GM21619 (cell line): ENCODE measurements at regions not wholly inside any gene's neighbourhood (a gene's known extent, or its start where the extent isn't known, plus 50 kb on each side); places are given as distances from the start of the nearest gene placed in this dataset.

ENCODE experiments used
- ATAC-seq: cut with Tn5 transposase; IDR thresholded peaks from one replicate; pipeline ENCODE4 v1.9.1; 2021; ENCODE audit not compliant: unreplicated experiment

DNA sequence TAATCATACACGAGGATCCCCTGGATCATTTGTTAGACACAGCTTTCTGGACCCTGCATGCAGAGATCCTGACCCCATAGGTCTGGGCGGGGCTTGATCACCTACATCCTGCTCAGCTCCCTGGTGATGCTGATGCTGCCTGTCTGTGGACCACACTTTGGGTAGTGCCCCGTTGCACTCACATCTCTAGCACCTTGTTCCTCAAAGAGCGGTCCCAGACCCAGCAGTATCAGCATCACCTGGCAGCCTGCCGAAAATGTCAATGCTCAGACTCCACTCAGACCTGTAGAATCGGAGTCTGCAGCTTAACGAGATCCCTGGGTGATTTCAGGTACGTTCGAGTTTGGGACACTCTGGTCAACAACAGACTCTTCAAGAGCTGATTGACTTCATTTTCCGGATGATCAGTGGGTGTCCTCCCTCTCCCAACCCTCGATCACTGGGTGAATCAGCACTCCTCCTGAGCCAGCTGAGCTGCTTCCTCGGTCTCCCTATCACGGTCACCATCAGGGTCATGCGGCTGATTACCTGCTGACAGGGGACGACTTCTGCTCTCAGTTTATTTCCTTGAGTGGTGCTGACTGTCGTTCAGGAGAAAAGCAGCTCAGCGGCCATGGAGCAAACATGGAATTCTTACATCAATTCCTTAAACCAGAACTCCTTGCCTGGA, 150.6 kb upstream of the RAB12 start:
- no peak for ATAC-seq

DNA sequence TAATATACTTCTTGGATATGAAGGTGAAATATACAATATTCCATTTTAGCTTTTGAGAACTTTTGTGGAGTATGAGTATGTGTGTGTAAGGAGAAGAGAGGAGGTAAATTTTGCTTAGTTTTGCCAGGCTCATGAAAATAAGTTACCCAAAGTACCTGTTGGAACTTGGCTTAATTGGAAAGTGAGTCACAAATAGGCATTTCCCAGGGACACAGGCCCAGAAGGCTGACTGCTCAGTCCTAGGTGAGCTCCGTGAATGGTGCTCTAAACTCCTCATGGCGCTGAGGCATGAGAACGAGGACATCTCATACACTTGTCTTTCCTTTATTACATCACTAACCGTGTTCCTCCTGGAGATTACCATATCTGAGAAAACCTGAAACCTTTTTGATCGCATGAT, 148.5 kb upstream of the RAB12 start:
- ATAC-seq: no peak

GRCh38 chr18:8461544-8461943, 147.7 kb upstream of the RAB12 start:
- ATAC-seq: no peak

- no peak for ATAC-seq
Observed at GRCh38 chr18:8462651-8463185, 146.5 kb upstream of the RAB12 start.

DNA sequence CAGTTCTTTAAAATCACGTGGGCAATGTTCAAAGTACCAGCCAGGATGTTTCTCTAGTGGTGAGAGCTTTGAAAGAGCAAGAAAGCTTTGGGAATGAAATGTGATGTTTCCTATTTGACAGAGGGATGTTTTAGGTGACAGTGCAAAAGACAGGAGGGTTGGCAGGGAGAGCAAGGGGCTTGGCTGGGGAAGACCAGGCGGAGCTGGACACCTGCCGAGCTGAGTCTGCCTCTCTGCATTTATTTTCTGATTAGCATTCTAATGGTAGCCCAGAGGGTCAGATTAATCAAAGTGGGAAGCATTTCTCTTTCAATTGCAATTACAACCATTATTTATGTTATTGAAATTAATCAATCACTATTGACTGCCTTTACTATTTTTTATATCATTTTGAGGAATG, 145.4 kb upstream of the RAB12 start:
- no peak for ATAC-seq

DNA sequence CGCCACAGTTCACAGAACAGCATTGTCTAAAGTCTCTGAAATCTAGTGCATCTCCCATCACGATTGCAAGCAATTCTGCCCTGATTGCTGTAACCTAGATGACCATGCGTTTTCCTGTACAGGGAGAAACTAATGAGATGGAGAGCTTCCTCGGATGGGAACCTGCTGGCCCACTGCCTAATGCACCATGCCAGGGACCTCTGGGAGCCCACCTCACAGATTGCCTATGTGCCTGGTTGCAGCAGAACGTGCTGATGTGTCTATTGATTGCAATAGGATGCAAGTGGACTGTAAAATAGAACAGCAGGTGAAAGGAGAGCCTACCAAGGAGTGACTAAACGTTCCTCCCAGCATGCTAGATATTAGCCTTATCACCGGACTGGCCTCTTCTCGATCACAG, 141.0 kb upstream of the RAB12 start:
- ATAC-seq: no peak

GRCh38 chr18:8468921-8469335, 140.3 kb upstream of the RAB12 start:
- ATAC-seq: no peak

DNA sequence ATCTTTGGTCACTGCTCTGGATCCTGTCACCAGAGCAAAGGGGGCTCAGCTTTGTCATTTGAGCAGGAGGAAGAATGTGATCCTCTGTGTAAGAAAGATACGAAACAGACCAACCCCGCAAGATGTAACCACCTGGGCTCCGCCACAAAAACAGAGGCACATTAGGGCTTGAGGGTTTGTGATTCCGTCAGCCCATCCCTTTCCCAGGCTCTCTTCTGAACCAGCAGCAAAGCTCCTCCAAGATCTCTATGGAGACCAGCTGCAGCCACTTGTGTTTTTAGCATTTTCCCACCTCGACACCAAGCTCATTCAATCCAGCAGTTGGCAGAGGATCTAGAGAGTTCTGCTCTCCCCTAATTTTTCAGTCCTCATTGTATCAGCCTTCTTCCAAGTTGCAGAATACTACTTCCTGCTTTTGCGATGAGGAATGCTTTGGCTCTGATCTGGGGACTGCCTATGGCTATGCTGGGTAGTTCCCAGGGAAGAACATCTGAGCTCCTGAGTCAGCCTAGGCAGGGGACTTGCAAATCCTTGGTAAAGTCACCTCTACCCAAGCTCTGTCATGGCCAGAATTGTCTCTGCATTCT, 139.6 kb upstream of the RAB12 start:
- no peak for ATAC-seq

DNA sequence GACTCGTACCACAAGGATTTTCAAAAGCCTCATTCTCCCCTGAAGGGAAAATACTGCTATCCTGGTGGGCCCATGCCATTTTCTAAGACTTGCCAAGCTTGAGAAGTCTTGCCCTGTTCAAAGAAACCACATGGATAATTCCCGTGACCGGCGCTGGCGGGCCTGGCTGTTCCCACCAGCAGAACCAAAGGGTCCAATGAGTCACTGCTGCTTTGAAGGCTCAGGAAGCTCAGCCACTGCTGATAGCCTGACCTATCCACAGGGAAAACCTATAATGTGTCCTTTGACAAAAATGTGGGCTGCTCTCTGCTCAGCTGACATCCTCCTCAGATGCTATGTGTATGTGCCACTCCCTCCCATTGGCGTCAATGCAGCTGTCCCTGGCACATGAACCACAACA, 137.9 kb upstream of the RAB12 start:
- no peak for ATAC-seq

GRCh38 chr18:8474661-8475060, 134.6 kb upstream of the RAB12 start:
- ATAC-seq: no peak

- no peak for ATAC-seq
Observed at GRCh38 chr18:8477615-8478014, 131.6 kb upstream of the RAB12 start.

- peak; percentile 77 for ATAC-seq
Observed at GRCh38 chr18:8478166-8478967, 130.9 kb upstream of the RAB12 start.

DNA sequence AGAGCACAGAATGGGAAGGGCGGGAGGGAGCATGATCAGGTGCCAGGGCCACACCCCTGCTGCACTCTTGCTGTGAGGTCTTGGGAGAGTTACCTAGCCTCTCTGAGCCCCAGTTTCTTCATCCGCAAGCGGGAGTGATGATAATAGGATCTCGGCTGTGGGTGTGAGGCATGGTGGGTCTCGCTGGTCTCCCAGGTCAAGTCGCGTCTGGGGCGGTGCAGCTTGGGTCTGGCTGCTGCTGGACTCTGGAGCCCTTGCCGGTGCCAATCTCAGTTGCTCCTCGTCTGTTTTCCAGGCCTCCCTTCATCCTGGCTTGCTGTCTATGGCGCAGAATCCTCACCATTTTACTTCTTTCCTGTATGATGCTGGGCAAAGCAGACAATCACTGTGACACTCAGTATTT, 130.3 kb upstream of the RAB12 start:
- no peak for ATAC-seq

DNA sequence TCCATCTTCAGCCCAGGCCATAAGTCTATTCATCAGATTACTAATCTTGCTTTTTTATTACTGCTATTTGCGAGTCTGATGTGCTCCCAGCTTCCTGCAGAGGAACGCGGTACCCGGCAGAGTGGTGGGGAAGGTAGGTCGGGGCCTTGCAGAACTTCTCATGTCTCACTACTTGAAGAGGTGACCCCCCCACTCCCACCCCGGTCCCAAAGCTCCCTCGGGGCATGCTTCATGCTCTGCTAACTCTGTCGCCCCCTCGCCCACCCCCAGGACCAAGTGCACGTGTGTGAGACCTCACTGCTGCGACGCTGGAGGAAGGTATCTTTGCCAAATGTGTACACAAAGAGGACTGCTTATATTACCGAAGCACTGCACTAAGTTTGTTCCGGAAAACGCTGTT, 129.4 kb upstream of the RAB12 start:
- no peak for ATAC-seq

GRCh38 chr18:8480506-8481328, 128.5 kb upstream of the RAB12 start:
- ATAC-seq: no peak

- ATAC-seq: no peak
Observed at GRCh38 chr18:8484951-8485350, 124.3 kb upstream of the RAB12 start.

DNA sequence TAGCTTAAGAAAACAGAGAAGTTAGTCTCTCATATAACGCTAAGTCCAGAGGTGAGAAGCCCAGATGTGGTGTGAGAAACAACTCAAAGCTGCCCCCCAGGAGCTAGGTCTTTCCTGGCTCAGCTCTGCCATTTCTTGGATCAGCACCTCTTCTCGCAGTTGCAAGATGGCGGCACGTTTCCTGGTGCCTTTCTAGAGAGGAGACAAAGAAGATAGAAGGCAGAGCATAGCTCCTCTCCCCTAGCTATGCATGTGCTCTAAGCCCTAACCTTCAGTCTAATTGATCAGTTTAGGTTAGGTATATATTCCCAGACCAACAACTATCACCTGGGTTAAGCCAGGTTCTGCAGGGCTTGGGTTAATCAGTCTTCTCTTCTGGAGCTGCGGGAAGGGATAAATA, 119.5 kb upstream of the RAB12 start:
- no peak for ATAC-seq

- ATAC-seq: no peak
Observed at GRCh38 chr18:8491516-8491915, 117.7 kb upstream of the RAB12 start.

DNA sequence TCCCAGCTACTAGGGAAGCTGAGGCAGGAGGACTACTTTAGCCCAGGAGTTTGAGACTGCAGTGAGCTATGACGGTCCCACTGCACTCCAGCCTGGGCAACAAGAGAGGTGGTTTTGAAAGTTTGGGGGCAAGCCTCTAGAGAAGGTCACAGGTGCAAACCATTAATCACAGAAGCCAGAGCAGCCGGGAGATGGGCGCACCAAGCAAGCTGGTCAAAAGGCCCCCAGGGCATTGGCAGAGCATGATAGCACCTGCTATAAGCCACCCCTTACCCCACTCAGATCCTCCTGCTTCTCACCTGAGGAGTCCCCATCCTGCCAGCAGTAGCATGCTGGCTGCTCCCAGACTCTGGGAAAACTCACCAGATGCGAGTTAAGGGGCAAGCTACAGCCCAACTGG, 116.1 kb upstream of the RAB12 start:
- ATAC-seq: no peak

- ATAC-seq: no peak
Observed at GRCh38 chr18:8496186-8496585, 113.1 kb upstream of the RAB12 start.

DNA sequence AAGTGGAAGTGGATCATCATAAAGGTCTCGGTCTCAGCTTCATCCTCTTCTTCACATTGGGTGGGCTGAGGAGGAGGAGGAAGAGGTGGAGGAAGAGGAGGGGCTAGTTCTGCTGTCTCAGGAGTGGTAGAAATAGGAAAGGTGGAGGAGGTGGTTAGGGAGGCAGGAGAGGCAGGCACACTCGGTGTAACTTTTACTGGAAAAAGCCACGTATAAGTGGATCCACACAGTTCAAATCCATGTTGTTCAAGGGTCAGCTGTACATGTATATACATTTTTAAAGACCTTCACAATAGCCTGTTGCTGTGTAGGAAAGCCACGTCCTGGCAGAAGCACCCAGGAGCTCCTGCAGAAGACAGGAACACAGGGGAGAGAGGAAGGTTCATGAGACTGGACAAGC, 110.3 kb upstream of the RAB12 start:
- ATAC-seq: no peak
